HCT116 (cell line): ENCODE measurements at regions not wholly inside any gene's neighbourhood (a gene's known extent, or its start where the extent isn't known, plus 50 kb on each side); places are given as distances from the start of the nearest gene placed in this dataset.

Source experiments
- ATAC-seq: fragments of 200-7000 bp; cut with Tn5 transposase; 2 replicates; pipeline ENCODE4 v1.9.1; 2020; ENCODE audit warnings: mild to moderate bottlenecking, moderate library complexity
- BruUV-seq: library from RNA; stranded (reverse); fragments of 400-500 nt; replicated peaks from 2 replicates; lab custom pipeline; 2021; lab: Mats Ljungman, UMichigan
- CTCF ChIA-PET: fragments of 300-600 bp; sonication (Branson Sonifier 250); formaldehyde crosslinking; loops from one replicate; lab custom pipeline; 2021; ENCODE audit warnings: antibody characterized with exemption; lab: Charles Lee
- POLR2A ChIA-PET: fragments of 300-600, 350-600 bp; sonication (Branson Sonifier 250); formaldehyde crosslinking; loops from one replicate; lab custom pipeline; 2021; ENCODE audit warnings: antibody characterized with exemption; lab: Charles Lee
- RAD21 ChIA-PET, 2 experiments: fragments of 300-600 bp; sonication (Branson Sonifier 250); formaldehyde crosslinking; loops; one replicate each; lab custom pipeline; 2023; ENCODE audit warnings: low total read pairs in 2 of 2; ENCODE audit not compliant: uncharacterized antibody in 2 of 2, unreplicated experiment in 2 of 2, low non-redundant PET in 1 of 2; lab: Charles Lee
- DNase-seq: peaks from one replicate; pipeline ENCODE4 v3.0.0-alpha.2; 2010; ENCODE audit warnings: low read depth, low spot score
- H2AFZ ChIP-seq: fragments of 200-600 bp; shearing (Covaris generic), sonication (generic); 2 replicates; pipeline ENCODE4 v1.6.1; 2017; ENCODE audit warnings: low read depth, mixed run types, mixed read lengths, antibody characterized with exemption, low read length; ENCODE audit not compliant: poor library complexity, severe bottlenecking
- H3K27ac ChIP-seq: 2 replicates; pipeline ENCODE4 v1.5.1; 2012; ENCODE audit warnings: low read depth, low read length
- H3K27me3 ChIP-seq: fragments of 200-600 bp; sonication (generic); 2 replicates; pipeline ENCODE4 v1.6.1; 2016; ENCODE audit warnings: mixed run types, low read length, mixed read lengths; ENCODE audit not compliant: insufficient read depth
- H3K36me3 ChIP-seq, 2 experiments: fragments of 200-500 bp in 1 of 2; fragments of 200-600 bp in 1 of 2; sonication (Bioruptor generic) in 1 of 2; sonication (generic) in 1 of 2; 2 replicates each; pipeline versions ENCODE4 v1.5.1 to v1.6.1; 2014 to 2016; ENCODE audit warnings: low read length in 2 of 2, inconsistent platforms in 1 of 2, mixed read lengths in 1 of 2, mixed run types in 1 of 2; ENCODE audit not compliant: insufficient read depth in 2 of 2, control insufficient read depth in 1 of 2
- H3K4me1 ChIP-seq, 2 experiments: fragments of 200-600 bp in 1 of 2; sonication (generic) in 1 of 2; 2 replicates each; pipeline versions ENCODE4 v1.5.1 to v1.6.1; 2012 to 2017; ENCODE audit warnings: low read length in 2 of 2, inconsistent platforms in 1 of 2, mild to moderate bottlenecking in 1 of 2, mixed read lengths in 1 of 2, mixed run types in 1 of 2, moderate library complexity in 1 of 2; ENCODE audit not compliant: insufficient read depth in 2 of 2, control insufficient read depth in 1 of 2
- H3K4me2 ChIP-seq: fragments of 200-600 bp; sonication (generic); 2 replicates; pipeline ENCODE4 v1.6.1; 2017; ENCODE audit warnings: mixed run types, low read length, mixed read lengths
- H3K4me3 ChIP-seq, 2 experiments: fragments of 200-600 bp in 1 of 2; sonication (generic) in 1 of 2; replicated peaks in 1 of 2; 2 replicates each; pipeline ENCODE4 v1.5.1; 2011 to 2016; ENCODE audit warnings: low read length in 2 of 2, control low read depth in 1 of 2, low read depth in 1 of 2, mild to moderate bottlenecking in 1 of 2, mixed read lengths in 1 of 2, mixed run types in 1 of 2
- H3K79me2 ChIP-seq: fragments of 200-600 bp; sonication (generic); 2 replicates; pipeline ENCODE4 v1.6.1; 2017; ENCODE audit warnings: mild to moderate bottlenecking, mixed run types, low read length, moderate library complexity, mixed read lengths; ENCODE audit not compliant: insufficient read depth
- H3K9ac ChIP-seq: fragments of 200-600 bp; sonication (generic); 2 replicates; pipeline ENCODE4 v1.6.1; 2016; ENCODE audit warnings: low read length, mixed read lengths
- H3K9me2 ChIP-seq: fragments of 200-600 bp; sonication (generic), shearing (Covaris generic); 2 replicates; pipeline ENCODE4 v1.6.1; 2017; ENCODE audit warnings: mixed run types, mild to moderate bottlenecking, moderate library complexity; ENCODE audit not compliant: insufficient read depth
- H3K9me3 ChIP-seq, 2 experiments: fragments of 200-500 bp in 1 of 2; fragments of 200-600 bp in 1 of 2; sonication (Bioruptor generic) in 1 of 2; sonication (generic) in 1 of 2; 2 replicates each; pipeline ENCODE4 v1.6.1; 2014 to 2017; ENCODE audit warnings: low read length in 2 of 2, mixed read lengths in 2 of 2, inconsistent platforms in 1 of 2, low read depth in 1 of 2, mild to moderate bottlenecking in 1 of 2, mixed run types in 1 of 2, moderate library complexity in 1 of 2; ENCODE audit not compliant: control insufficient read depth in 1 of 2, insufficient read depth in 1 of 2
- H4K20me1 ChIP-seq: fragments of 200-600 bp; sonication (generic), shearing (Covaris generic); 2 replicates; pipeline ENCODE4 v1.6.1; 2017; ENCODE audit warnings: mixed run types, mild to moderate bottlenecking, moderate library complexity; ENCODE audit not compliant: insufficient read depth
- EGR1 ChIP-seq: IDR thresholded peaks from 2 replicates; pipeline ENCODE4 v1.6.1; 2012; ENCODE audit warnings: low read depth
- ELF1 ChIP-seq: IDR thresholded peaks from 2 replicates; pipeline ENCODE4 v1.6.1; 2012; ENCODE audit warnings: low read depth, borderline replicate concordance
- MAX ChIP-seq: IDR thresholded peaks from 2 replicates; pipeline ENCODE4 v1.6.1; 2012
- POLR2A ChIP-seq: IDR thresholded peaks from 2 replicates; pipeline ENCODE4 v1.7.0; 2011; ENCODE audit warnings: borderline replicate concordance; ENCODE audit not compliant: insufficient read depth, insufficient read length; ENCODE audit errors: extremely low read depth
- POLR2AphosphoS5 ChIP-seq: IDR thresholded peaks from 2 replicates; pipeline ENCODE4 v1.6.1; 2011; ENCODE audit warnings: mild to moderate bottlenecking, low read depth, low read length, moderate library complexity
- SP1 ChIP-seq: IDR thresholded peaks from 2 replicates; pipeline ENCODE4 v1.6.1; 2012; ENCODE audit warnings: low read depth
- SRF ChIP-seq: IDR thresholded peaks from 2 replicates; pipeline ENCODE4 v1.6.1; 2012; ENCODE audit warnings: low read depth
- YY1 ChIP-seq: IDR thresholded peaks from 2 replicates; pipeline ENCODE4 v1.6.1; 2011; ENCODE audit warnings: low read length, low read depth, moderate library complexity, mild to moderate bottlenecking; ENCODE audit not compliant: insufficient replicate concordance; ENCODE audit errors: extremely low read depth
- ZBTB33 ChIP-seq: IDR thresholded peaks from 2 replicates; pipeline ENCODE4 v1.6.1; 2011; ENCODE audit warnings: mild to moderate bottlenecking, low read length, moderate library complexity; ENCODE audit not compliant: insufficient replicate concordance; ENCODE audit errors: extremely low read depth
- intact Hi-C: fragments of 100-400 bp; cut with micrococcal nuclease; formaldehyde crosslinking; loops from 2 replicates; pipeline ENCODE4 v1.10.0; 2022

- TF ChIP-seq ZBTB33 (no peak), EGR1 (no peak), POLR2AphosphoS5 (no peak), ELF1 (no peak), POLR2A (no peak), SRF (no peak)
- TF ChIP-seq, all 23 proteins: peak for 0
These were observed 245.1 kb upstream of the ZWINT start (continued) for GRCh38 chr10:56606202-56606601.

- peaks cover 3 to 19% of the 10 kb centered on the region in 2 experiments; a peak in 2 of 4 replicates for H3K9me3 ChIP-seq
- BruUV-seq, result no TSS peak
- no peaks in the 10 kb centered on the region for H3K27me3 ChIP-seq
- no peaks in the 10 kb centered on the region for H3K36me3 ChIP-seq
- H3K9ac ChIP-seq, result no peak overlapping the region
- H3K4me2 ChIP-seq, result no peak overlapping the region
- TF ChIP-seq YY1 (no peak), ZBTB33 (no peak), POLR2A (no peak), SP1 (no peak), MAX (no peak)
- ChIA-PET POLR2A (no interaction called here), CTCF (no interaction called here), RAD21 (no interaction called here)
- H3K9me2 ChIP-seq, result no peaks in the 10 kb centered on the region
- no peaks in the 10 kb centered on the region for H4K20me1 ChIP-seq
- H3K79me2 ChIP-seq, result no peaks in the 10 kb centered on the region
- no peak overlapping the region for H2AFZ ChIP-seq
- DNase-seq (no peak), ATAC-seq (no peak)
- no peaks in the 10 kb centered on the region for H3K4me1 ChIP-seq
- intact Hi-C loops, result no loop called here
- no peak overlapping the region for H3K27ac ChIP-seq
- H3K4me3 ChIP-seq, result no peak overlapping the region
These were observed 244.0 kb upstream of the ZWINT start for GRCh38 chr10:56605051-56605450.
